ENCODE measurements at regions not wholly inside any gene's neighbourhood (a gene's known extent, or its start where the extent isn't known, plus 50 kb on each side); places are given as distances from the start of the nearest gene placed in this dataset.

GRCh38 chr4:20393486-20394100, 141.9 kb downstream of the SLIT2 start:
- CTCF ChIA-PET (ENCODE audit: low intra/inter-chr PET ratio): no interaction called here
- no peaks in the 10 kb centered on the region for H3K36me3 ChIP-seq (ENCODE audit: control insufficient read depth, insufficient read depth, low read length)
- no peaks in the 10 kb centered on the region for H4K20me1 ChIP-seq (replicated peaks; ENCODE audit: control insufficient read depth, insufficient read depth, low read length)
- no peaks in the 10 kb centered on the region for H3K79me2 ChIP-seq (ENCODE audit: control insufficient read depth, insufficient read depth, low read length)
- no peak overlapping the region for H3K27ac ChIP-seq (ENCODE audit: extremely low read depth, low read depth, low read length)
- FAIRE-seq (no peak), DNase-seq (ENCODE audit: extremely low read depth in 1 of 4, low spot score in 3 of 4) (no peak), ATAC-seq (no peak)
- H2AFZ ChIP-seq (ENCODE audit: low read depth, low read length): no peak overlapping the region
- no peaks in the 10 kb centered on the region for H3K9me3 ChIP-seq (replicated peaks; ENCODE audit: control insufficient read depth, insufficient read depth, low read depth, low read length)
- POLR2A ChIA-PET: no interaction called here
- no peaks in the 10 kb centered on the region for H3K27me3 ChIP-seq (ENCODE audit: control insufficient read depth in 2 of 2, insufficient read depth in 2 of 2, low read length in 2 of 2)
- H3K4me1 ChIP-seq (replicated peaks in 1 of 2; ENCODE audit: control insufficient read depth in 2 of 2, insufficient read depth in 2 of 2, low read length in 2 of 2): no peaks in the 10 kb centered on the region
- H3K9ac ChIP-seq (ENCODE audit: insufficient read depth in 1 of 2, low read depth in 2 of 2, low read length in 2 of 2): no peak overlapping the region
- in situ Hi-C loops (cut with MboI) (no loop called here), intact Hi-C loops (cut with micrococcal nuclease) (no loop called here)
- WGBS (ENCODE audit: insufficient coverage, low coverage, missing lambda C conversion rate): 4% methylated on average over 5 of the region's 5 CpGs
- TF ChIP-seq ZNF766 (CRISPR knock-in tag; conservative IDR thresholded peaks at IDR 0.05): no peak
- no peak for TF ChIP-seq BCL6 (CRISPR knock-in tag; IDR thresholded peaks at IDR 0.05)
- TF ChIP-seq ZNF239 (CRISPR knock-in tag; IDR thresholded peaks at IDR 0.05): no peak
- no peak for TF ChIP-seq ZNF282 (CRISPR knock-in tag; IDR thresholded peaks at IDR 0.05)
- no peak for TF ChIP-seq SMARCE1 (IDR thresholded peaks at IDR 0.05)
- no peak for TF ChIP-seq KDM4B (IDR thresholded peaks at IDR 0.05; ENCODE audit: borderline replicate concordance in 2 of 2, low read depth in 1 of 2)
- no peak for TF ChIP-seq SMAD2 (IDR thresholded peaks at IDR 0.05; ENCODE audit: low read depth, low read length)
- no peak for TF ChIP-seq NR2F6 (CRISPR knock-in tag; IDR thresholded peaks at IDR 0.05)
- TF ChIP-seq ZFP36 (IDR thresholded peaks at IDR 0.05; ENCODE audit: low read depth, low read length, partially characterized antibody): no peak
- TF ChIP-seq RBM25 (IDR thresholded peaks at IDR 0.05; ENCODE audit: low read depth, low read length, severe bottlenecking): no peak
- no peak for TF ChIP-seq STAT5A (IDR thresholded peaks at IDR 0.05; ENCODE audit: borderline replicate concordance, low read length)
- TF ChIP-seq SREBF2 (CRISPR knock-in tag; IDR thresholded peaks at IDR 0.05): no peak
- no peak for TF ChIP-seq SAFB2 (IDR thresholded peaks at IDR 0.05; ENCODE audit: borderline replicate concordance, low read depth, low read length, severe bottlenecking)
- TF ChIP-seq ARID3A (IDR thresholded peaks at IDR 0.05; ENCODE audit: borderline replicate concordance, low read depth, low read length): no peak
- TF ChIP-seq KAT2B (IDR thresholded peaks at IDR 0.05; ENCODE audit: low read depth, low read length): no peak
- no peak for TF ChIP-seq CBX8 (IDR thresholded peaks at IDR 0.05; ENCODE audit: borderline replicate concordance, extremely low read depth, low read depth, low read length, poor library complexity, severe bottlenecking)
- TF ChIP-seq ZNF274 (IDR thresholded peaks at IDR 0.05; ENCODE audit: borderline replicate concordance, low read depth, low read length): no peak
- H3K4me3 ChIP-seq: no peak overlapping the region
- no peaks in the 10 kb centered on the region for H3K9me1 ChIP-seq (ENCODE audit: control insufficient read depth, insufficient read depth, low read length)
- H3K4me2 ChIP-seq (ENCODE audit: insufficient read depth, low read length): no peak overlapping the region
- no TSS peak for BruUV-seq (replicated peaks)
